HG02852 (cell line): ENCODE measurements at regions not wholly inside any gene's neighbourhood (a gene's known extent, or its start where the extent isn't known, plus 50 kb on each side); places are given as distances from the start of the nearest gene placed in this dataset.
A peak's percentile ranks its signal among the peaks of the same experiment; 100 is the strongest.

Experiments
- ATAC-seq: cut with Tn5 transposase; IDR thresholded peaks from one replicate; pipeline ENCODE4 v1.9.1; 2021; ENCODE audit warnings: mild to moderate bottlenecking, moderate library complexity; ENCODE audit not compliant: unreplicated experiment

- ATAC-seq: peak; percentile 73
These were observed 89.4 kb upstream of the MAP2 start for GRCh38 chr2:209334188-209335017.

GRCh38 chr2:209340522-209340921 is 83.3 kb upstream of the MAP2 start:
- no peak for ATAC-seq

- ATAC-seq: no peak
These were observed 79.5 kb upstream of the MAP2 start for GRCh38 chr2:209344349-209344748.

- ATAC-seq: no peak
These were observed 75.4 kb upstream of the MAP2 start for GRCh38 chr2:209348433-209348832.

GRCh38 chr2:209351636-209352035 is 72.2 kb upstream of the MAP2 start:
- ATAC-seq: no peak

- no peak for ATAC-seq
These were observed 64.9 kb upstream of the MAP2 start for GRCh38 chr2:209358992-209359391.

- ATAC-seq: no peak
These were observed 56.6 kb upstream of the MAP2 start for GRCh38 chr2:209367075-209367747.

GRCh38 chr2:209368406-209368805 is 55.4 kb upstream of the MAP2 start:
- no peak for ATAC-seq

GRCh38 chr2:209368914-209369313 is 54.9 kb upstream of the MAP2 start:
- ATAC-seq: no peak

GRCh38 chr2:209369656-209370055 is 54.2 kb upstream of the MAP2 start:
- ATAC-seq: no peak

- ATAC-seq: no peak
These were observed 52.4 kb upstream of the MAP2 start for GRCh38 chr2:209371407-209371806.
